ENCODE measurements at regions not wholly inside any gene's neighbourhood (a gene's known extent, or its start where the extent isn't known, plus 50 kb on each side); places are given as distances from the start of the nearest gene placed in this dataset.

DNA sequence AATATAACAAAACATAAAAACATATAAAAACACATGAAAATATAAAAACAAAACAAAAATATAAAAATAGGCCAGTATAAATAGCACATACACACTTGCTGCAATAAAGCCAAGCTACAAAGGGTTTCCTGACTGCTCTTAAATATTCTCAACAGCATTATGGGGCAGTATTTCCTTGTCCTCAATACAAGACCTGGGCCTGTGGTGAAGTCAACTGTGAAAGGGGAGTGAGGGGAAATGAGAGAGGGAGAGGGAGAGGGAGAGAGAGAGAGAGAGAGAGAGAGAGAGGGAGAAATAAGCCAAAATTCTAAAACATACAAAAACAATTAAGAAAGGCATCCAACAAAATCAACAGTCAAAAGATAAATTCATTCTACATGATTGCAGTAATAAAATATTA is 82.6 kb upstream of the NEDD4L start:
- Histone ChIP-seq H3K36me3 (ENCODE audit: control insufficient read depth, insufficient read depth, low read length) (no peaks in the 10 kb centered on the region), H3K4me3 (ENCODE audit: low read depth, low read length) (no peak overlapping the region), H3K27me3 (ENCODE audit: control insufficient read depth, insufficient read depth, low read length) (no peaks in the 10 kb centered on the region)
- TF ChIP-seq, protein P1, sequence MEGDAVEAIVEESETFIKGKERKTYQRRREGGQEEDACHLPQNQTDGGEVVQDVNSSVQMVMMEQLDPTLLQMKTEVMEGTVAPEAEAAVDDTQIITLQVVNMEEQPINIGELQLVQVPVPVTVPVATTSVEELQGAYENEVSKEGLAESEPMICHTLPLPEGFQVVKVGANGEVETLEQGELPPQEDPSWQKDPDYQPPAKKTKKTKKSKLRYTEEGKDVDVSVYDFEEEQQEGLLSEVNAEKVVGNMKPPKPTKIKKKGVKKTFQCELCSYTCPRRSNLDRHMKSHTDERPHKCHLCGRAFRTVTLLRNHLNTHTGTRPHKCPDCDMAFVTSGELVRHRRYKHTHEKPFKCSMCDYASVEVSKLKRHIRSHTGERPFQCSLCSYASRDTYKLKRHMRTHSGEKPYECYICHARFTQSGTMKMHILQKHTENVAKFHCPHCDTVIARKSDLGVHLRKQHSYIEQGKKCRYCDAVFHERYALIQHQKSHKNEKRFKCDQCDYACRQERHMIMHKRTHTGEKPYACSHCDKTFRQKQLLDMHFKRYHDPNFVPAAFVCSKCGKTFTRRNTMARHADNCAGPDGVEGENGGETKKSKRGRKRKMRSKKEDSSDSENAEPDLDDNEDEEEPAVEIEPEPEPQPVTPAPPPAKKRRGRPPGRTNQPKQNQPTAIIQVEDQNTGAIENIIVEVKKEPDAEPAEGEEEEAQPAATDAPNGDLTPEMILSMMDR (IDR thresholded peaks at IDR 0.05; ENCODE audit: insufficient read depth, low read length, poor library complexity, severe bottlenecking): no peak
- DNase-seq (ENCODE audit: low read depth): no peak

DNA sequence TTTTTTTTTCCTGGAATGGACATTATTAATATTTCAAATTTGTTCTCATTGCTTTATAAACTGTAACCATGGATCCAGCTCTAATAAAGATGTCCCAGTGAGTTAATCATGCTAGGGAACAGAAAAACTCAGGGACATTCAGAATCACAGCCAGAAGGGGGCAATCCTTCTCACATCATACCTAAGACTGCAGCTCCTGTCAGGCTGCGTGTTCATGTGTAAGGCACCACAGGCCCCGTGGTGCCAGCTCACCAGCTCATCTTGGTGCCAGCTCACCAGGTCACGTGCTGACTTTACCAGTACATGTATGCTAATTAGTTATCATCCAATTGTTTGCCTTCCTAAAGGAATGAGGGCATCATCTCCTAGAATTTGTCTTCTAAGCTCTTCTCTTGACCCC is 84.7 kb upstream of the NEDD4L start:
- H3K4me3 ChIP-seq (ENCODE audit: low read depth, low read length): no peak overlapping the region
- H3K36me3 ChIP-seq (ENCODE audit: control insufficient read depth, insufficient read depth, low read length): no peaks in the 10 kb centered on the region
- DNase-seq (ENCODE audit: low read depth): peak; percentile 19
- no peaks in the 10 kb centered on the region for H3K27me3 ChIP-seq (ENCODE audit: control insufficient read depth, insufficient read depth, low read length)
- TF ChIP-seq, protein P1 (IDR thresholded peaks at IDR 0.05; ENCODE audit: insufficient read depth, low read length, poor library complexity, severe bottlenecking): peak; percentile 47

DNA sequence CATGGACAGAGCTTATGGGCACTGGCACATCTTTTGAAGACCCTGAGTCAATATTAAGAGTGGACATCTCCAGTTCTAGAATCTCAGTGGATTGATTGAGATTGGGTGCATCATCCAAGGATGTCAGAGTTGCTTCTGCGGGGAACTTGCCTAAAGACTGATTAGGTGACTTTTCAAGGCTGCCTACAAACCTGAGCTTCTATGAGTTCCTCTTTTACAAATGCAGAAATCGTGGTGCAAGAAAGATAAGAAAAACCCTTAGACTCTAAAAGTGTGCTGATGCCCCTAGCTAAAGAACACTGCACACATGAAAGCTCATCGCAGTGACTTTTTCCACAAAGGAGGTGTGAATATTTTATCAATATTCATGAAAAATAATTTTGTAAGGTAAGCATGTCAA is 86.8 kb upstream of the NEDD4L start:
- H3K36me3 ChIP-seq (ENCODE audit: control insufficient read depth, insufficient read depth, low read length): no peaks in the 10 kb centered on the region
- no peak for DNase-seq (ENCODE audit: low read depth)
- TF ChIP-seq, protein P1 (IDR thresholded peaks at IDR 0.05; ENCODE audit: insufficient read depth, low read length, poor library complexity, severe bottlenecking): no peak
- no peaks in the 10 kb centered on the region for H3K27me3 ChIP-seq (ENCODE audit: control insufficient read depth, insufficient read depth, low read length)
- H3K4me3 ChIP-seq (ENCODE audit: low read depth, low read length): no peak overlapping the region

DNA sequence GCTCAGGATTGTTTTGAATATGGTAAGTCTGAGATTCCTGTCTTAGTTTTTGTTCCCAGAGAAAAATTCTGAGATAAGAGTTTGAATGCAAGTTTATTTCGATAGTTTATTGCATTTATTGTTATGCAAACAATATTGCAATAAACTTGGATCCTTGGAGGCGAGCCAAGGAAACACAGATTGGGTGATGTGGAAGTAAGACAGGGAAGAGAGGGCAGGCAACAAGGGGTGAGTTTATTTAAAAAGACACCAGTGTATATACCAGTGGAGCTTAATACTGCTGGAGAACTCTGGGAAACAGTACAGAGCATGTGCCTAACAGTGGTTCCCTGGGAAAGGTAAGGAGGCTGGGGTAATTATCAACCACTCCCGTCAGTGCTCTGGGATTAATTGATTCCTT is 87.5 kb upstream of the NEDD4L start:
- DNase-seq (ENCODE audit: low read depth): no peak
- Histone ChIP-seq H3K36me3 (ENCODE audit: control insufficient read depth, insufficient read depth, low read length) (no peaks in the 10 kb centered on the region), H3K4me3 (ENCODE audit: low read depth, low read length) (no peak overlapping the region), H3K27me3 (ENCODE audit: control insufficient read depth, insufficient read depth, low read length) (no peaks in the 10 kb centered on the region)
- TF ChIP-seq, protein P1 (IDR thresholded peaks at IDR 0.05; ENCODE audit: insufficient read depth, low read length, poor library complexity, severe bottlenecking): no peak

DNA sequence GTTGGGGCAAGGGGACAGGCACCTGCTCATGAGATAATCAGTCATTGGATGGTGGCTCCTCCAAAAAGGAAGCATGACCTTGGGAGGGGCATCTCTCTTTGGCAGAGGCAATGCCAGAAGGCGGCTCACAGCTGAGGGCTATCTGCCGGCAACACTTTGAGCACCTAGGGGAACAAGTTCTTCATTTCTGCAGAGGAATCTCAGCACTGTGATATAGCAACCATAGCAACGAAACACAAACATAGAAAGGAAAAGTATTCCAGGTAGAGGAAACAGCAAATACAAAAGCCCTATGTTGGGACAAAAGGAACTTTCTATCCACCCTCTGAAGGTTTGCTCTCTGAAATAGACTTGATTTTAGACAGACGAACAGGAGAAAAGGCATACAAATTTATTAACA is 89.1 kb upstream of the NEDD4L start:
- H3K36me3 ChIP-seq (ENCODE audit: control insufficient read depth, insufficient read depth, low read length): no peaks in the 10 kb centered on the region
- H3K4me3 ChIP-seq (ENCODE audit: low read depth, low read length): no peak overlapping the region
- TF ChIP-seq, protein P1 (IDR thresholded peaks at IDR 0.05; ENCODE audit: insufficient read depth, low read length, poor library complexity, severe bottlenecking): no peak
- no peaks in the 10 kb centered on the region for H3K27me3 ChIP-seq (ENCODE audit: control insufficient read depth, insufficient read depth, low read length)
- no peak for DNase-seq (ENCODE audit: low read depth)

DNA sequence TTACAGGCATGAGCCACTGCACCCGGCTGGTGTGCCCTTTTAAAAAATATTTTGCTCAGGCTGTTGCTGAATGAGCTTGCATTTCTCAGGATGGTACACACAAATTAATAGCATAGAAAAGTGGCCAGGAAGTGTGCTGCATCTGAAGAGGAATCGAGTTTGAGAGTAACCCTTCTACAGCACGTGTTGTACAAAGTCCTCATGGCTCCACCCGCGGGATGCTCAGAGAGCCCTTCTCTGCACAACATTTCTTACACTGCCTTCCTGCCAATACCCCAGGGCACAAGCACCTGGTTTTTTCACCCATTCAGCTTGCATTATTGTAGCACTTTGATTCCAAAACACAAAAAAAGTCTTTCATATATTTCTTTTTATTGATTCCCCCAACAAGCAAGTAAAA is 90.1 kb upstream of the NEDD4L start:
- H3K36me3 ChIP-seq (ENCODE audit: control insufficient read depth, insufficient read depth, low read length): no peaks in the 10 kb centered on the region
- TF ChIP-seq, protein P1 (IDR thresholded peaks at IDR 0.05; ENCODE audit: insufficient read depth, low read length, poor library complexity, severe bottlenecking): no peak
- H3K4me3 ChIP-seq (ENCODE audit: low read depth, low read length): no peak overlapping the region
- H3K27me3 ChIP-seq (ENCODE audit: control insufficient read depth, insufficient read depth, low read length): no peaks in the 10 kb centered on the region
- no peak for DNase-seq (ENCODE audit: low read depth)

Data from kidney epithelial cell (primary cell).